ENCODE measurements at regions not wholly inside any gene's neighbourhood (a gene's known extent, or its start where the extent isn't known, plus 50 kb on each side); places are given as distances from the start of the nearest gene placed in this dataset.

- TF ChIP-seq, protein P1, sequence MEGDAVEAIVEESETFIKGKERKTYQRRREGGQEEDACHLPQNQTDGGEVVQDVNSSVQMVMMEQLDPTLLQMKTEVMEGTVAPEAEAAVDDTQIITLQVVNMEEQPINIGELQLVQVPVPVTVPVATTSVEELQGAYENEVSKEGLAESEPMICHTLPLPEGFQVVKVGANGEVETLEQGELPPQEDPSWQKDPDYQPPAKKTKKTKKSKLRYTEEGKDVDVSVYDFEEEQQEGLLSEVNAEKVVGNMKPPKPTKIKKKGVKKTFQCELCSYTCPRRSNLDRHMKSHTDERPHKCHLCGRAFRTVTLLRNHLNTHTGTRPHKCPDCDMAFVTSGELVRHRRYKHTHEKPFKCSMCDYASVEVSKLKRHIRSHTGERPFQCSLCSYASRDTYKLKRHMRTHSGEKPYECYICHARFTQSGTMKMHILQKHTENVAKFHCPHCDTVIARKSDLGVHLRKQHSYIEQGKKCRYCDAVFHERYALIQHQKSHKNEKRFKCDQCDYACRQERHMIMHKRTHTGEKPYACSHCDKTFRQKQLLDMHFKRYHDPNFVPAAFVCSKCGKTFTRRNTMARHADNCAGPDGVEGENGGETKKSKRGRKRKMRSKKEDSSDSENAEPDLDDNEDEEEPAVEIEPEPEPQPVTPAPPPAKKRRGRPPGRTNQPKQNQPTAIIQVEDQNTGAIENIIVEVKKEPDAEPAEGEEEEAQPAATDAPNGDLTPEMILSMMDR (IDR thresholded peaks at IDR 0.05; ENCODE audit: control extremely low read depth, extremely low read depth), result no peak
- Histone ChIP-seq H3K9ac (ENCODE audit: insufficient read depth in 1 of 2, low read length in 2 of 2) (no peak overlapping the region), H3K4me3 (no peak overlapping the region), H3K27me3 (ENCODE audit: control insufficient read depth in 3 of 3, insufficient read depth in 3 of 3, low read length in 2 of 3) (no peaks in the 10 kb centered on the region), H3K9me3 (ENCODE audit: control insufficient read depth in 4 of 4, insufficient read depth in 3 of 4, low read length in 3 of 4) (no peaks in the 10 kb centered on the region), H3K4me1 (ENCODE audit: control insufficient read depth in 5 of 5, insufficient read depth in 5 of 5, low read length in 5 of 5) (no peaks in the 10 kb centered on the region), H3K27ac (ENCODE audit: low read depth in 1 of 2, low read length in 1 of 2) (no peak overlapping the region), H3K36me3 (ENCODE audit: control insufficient read depth in 4 of 4, insufficient read depth in 4 of 4, low read length in 4 of 4) (no peaks in the 10 kb centered on the region)
- WGBS, 2 donors, result 70 to 92% methylated on average over 4 of the region's 4 CpGs
- DNase-seq (no peak), ATAC-seq (ENCODE audit: insufficient read depth, low FRiP score) (no peak)
These were observed 71.9 kb upstream of the SLCO6A1 start for GRCh38 chr5:102570747-102571146.

GRCh38 chr5:102578362-102578761, 79.6 kb upstream of the SLCO6A1 start:
- Histone ChIP-seq H3K27me3 (ENCODE audit: control insufficient read depth in 3 of 3, insufficient read depth in 3 of 3, low read length in 2 of 3) (no peaks in the 10 kb centered on the region), H3K9ac (ENCODE audit: insufficient read depth in 1 of 2, low read length in 2 of 2) (no peak overlapping the region), H3K4me1 (ENCODE audit: control insufficient read depth in 5 of 5, insufficient read depth in 5 of 5, low read length in 5 of 5) (no peaks in the 10 kb centered on the region), H3K36me3 (ENCODE audit: control insufficient read depth in 4 of 4, insufficient read depth in 4 of 4, low read length in 4 of 4) (no peaks in the 10 kb centered on the region), H3K4me3 (no peak overlapping the region), H3K9me3 (ENCODE audit: control insufficient read depth in 4 of 4, insufficient read depth in 3 of 4, low read length in 3 of 4) (no peaks in the 10 kb centered on the region), H3K27ac (ENCODE audit: low read depth in 1 of 2, low read length in 1 of 2) (no peak overlapping the region)
- ATAC-seq (ENCODE audit: insufficient read depth, low FRiP score), result no peak
- TF ChIP-seq, protein P1 (IDR thresholded peaks at IDR 0.05; ENCODE audit: control extremely low read depth, extremely low read depth), result no peak
- DNase-seq, result no peak

DNA sequence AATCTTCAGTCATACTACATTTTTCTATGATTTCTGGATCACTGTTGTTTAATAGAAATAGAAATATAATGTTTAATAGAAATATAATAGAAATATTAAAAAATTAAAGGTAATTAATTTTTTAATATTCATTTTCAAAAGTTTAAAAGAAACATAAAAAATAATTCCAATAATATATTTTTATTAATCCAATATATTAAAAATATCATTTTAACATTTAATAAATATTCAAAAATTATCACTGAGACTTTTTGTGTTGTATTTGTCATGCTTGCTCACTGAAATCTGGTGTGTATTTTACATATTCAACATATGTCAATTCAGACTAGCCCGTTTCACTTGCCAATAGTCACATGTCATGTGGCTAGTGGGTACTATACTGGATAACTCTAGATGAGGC, 80.6 kb upstream of the SLCO6A1 start:
- DNase-seq, result no peak
- Histone ChIP-seq H3K9ac (ENCODE audit: insufficient read depth in 1 of 2, low read length in 2 of 2) (no peak overlapping the region), H3K27ac (ENCODE audit: low read depth in 1 of 2, low read length in 1 of 2) (no peak overlapping the region), H3K4me3 (no peak overlapping the region), H3K27me3 (ENCODE audit: control insufficient read depth in 3 of 3, insufficient read depth in 3 of 3, low read length in 2 of 3) (no peaks in the 10 kb centered on the region), H3K36me3 (ENCODE audit: control insufficient read depth in 4 of 4, insufficient read depth in 4 of 4, low read length in 4 of 4) (no peaks in the 10 kb centered on the region), H3K9me3 (ENCODE audit: control insufficient read depth in 4 of 4, insufficient read depth in 3 of 4, low read length in 3 of 4) (no peaks in the 10 kb centered on the region), H3K4me1 (ENCODE audit: control insufficient read depth in 5 of 5, insufficient read depth in 5 of 5, low read length in 5 of 5) (no peaks in the 10 kb centered on the region)
- WGBS, 2 donors, result 86 to 87% methylated on average over 1 of the region's 1 CpG
- no peak for ATAC-seq (ENCODE audit: insufficient read depth, low FRiP score)
- TF ChIP-seq, protein P1 (IDR thresholded peaks at IDR 0.05; ENCODE audit: control extremely low read depth, extremely low read depth), result no peak

GRCh38 chr5:102581011-102581410, 82.2 kb upstream of the SLCO6A1 start:
- Histone ChIP-seq H3K4me3 (no peak overlapping the region), H3K9me3 (ENCODE audit: control insufficient read depth in 4 of 4, insufficient read depth in 3 of 4, low read length in 3 of 4) (no peaks in the 10 kb centered on the region), H3K9ac (ENCODE audit: insufficient read depth in 1 of 2, low read length in 2 of 2) (no peak overlapping the region), H3K27ac (ENCODE audit: low read depth in 1 of 2, low read length in 1 of 2) (no peak overlapping the region), H3K4me1 (ENCODE audit: control insufficient read depth in 5 of 5, insufficient read depth in 5 of 5, low read length in 5 of 5) (no peaks in the 10 kb centered on the region), H3K36me3 (ENCODE audit: control insufficient read depth in 4 of 4, insufficient read depth in 4 of 4, low read length in 4 of 4) (no peaks in the 10 kb centered on the region), H3K27me3 (ENCODE audit: control insufficient read depth in 3 of 3, insufficient read depth in 3 of 3, low read length in 2 of 3) (no peaks in the 10 kb centered on the region)
- TF ChIP-seq, protein P1 (IDR thresholded peaks at IDR 0.05; ENCODE audit: control extremely low read depth, extremely low read depth), result no peak
- peak in 1 of 3 donors; percentile 1 for DNase-seq
- ATAC-seq (ENCODE audit: insufficient read depth, low FRiP score), result no peak
